OCI-LY1 (cell line): ENCODE measurements at regions not wholly inside any gene's neighbourhood (a gene's known extent, or its start where the extent isn't known, plus 50 kb on each side); places are given as distances from the start of the nearest gene placed in this dataset.

Experiments used
- EZH2 ChIP-seq: fragments of 200-600 bp; sonication (generic), shearing (Covaris generic); IDR thresholded peaks from 2 replicates; pipeline ENCODE4 v1.8.0; 2017; ENCODE audit warnings: borderline replicate concordance, mixed run types, mild to moderate bottlenecking, antibody characterized with exemption, low read length, moderate library complexity, mixed read lengths
- TF ChIP-seq, protein P1 (sequence below): fragments of 200-600 bp; sonication (generic), shearing (Covaris generic); IDR thresholded peaks from 2 replicates; pipeline ENCODE4 v1.5.1; 2017; ENCODE audit warnings: mild to moderate bottlenecking, antibody characterized with exemption, low read length, moderate library complexity, mixed read lengths

DNA sequence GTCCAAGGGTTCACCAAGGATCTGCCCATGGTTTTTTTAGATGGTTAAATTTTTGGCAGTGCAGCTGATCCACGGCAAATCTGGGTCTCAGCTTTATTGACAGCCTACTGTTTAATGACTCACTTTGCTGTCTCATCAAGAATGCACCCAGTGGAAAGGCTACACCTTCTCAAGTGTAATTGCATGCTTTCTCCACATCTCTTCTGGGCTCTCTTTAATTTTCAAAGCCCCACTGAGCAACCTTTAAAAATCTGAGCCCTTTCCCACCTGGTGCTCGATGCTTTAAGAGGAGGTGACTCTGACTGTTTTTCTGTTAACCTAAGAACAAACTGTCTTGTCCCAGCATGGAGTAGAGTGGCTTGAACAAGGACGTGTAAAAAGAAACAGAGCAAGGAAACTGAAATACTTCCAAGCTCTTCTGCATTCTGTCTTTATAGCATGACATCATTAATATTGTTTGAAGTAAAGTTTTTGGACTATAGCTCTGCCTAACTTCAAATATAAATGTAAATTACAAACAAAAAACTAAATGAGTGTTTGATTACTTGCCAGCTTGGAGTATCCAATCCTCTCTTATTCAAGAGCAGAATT, 214.2 kb upstream of the KRR1 start:
- TF ChIP-seq, protein P1, sequence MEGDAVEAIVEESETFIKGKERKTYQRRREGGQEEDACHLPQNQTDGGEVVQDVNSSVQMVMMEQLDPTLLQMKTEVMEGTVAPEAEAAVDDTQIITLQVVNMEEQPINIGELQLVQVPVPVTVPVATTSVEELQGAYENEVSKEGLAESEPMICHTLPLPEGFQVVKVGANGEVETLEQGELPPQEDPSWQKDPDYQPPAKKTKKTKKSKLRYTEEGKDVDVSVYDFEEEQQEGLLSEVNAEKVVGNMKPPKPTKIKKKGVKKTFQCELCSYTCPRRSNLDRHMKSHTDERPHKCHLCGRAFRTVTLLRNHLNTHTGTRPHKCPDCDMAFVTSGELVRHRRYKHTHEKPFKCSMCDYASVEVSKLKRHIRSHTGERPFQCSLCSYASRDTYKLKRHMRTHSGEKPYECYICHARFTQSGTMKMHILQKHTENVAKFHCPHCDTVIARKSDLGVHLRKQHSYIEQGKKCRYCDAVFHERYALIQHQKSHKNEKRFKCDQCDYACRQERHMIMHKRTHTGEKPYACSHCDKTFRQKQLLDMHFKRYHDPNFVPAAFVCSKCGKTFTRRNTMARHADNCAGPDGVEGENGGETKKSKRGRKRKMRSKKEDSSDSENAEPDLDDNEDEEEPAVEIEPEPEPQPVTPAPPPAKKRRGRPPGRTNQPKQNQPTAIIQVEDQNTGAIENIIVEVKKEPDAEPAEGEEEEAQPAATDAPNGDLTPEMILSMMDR, result no peak
- no peak for TF ChIP-seq EZH2
